ENCODE measurements at regions not wholly inside any gene's neighbourhood (a gene's known extent, or its start where the extent isn't known, plus 50 kb on each side); places are given as distances from the start of the nearest gene placed in this dataset.

- H3K4me1 ChIP-seq (ENCODE audit: control insufficient read depth in 1 of 2, low read depth in 2 of 2) = no peaks in the 10 kb centered on the region
- ATAC-seq (ENCODE audit: insufficient number of reproducible peaks, low FRiP score, low read depth) (no peak), DNase-seq (ENCODE audit: low spot score) (no peak)
- H3K27ac ChIP-seq = no peak overlapping the region
- H3K36me3 ChIP-seq = no peaks in the 10 kb centered on the region
- H3K4me3 ChIP-seq = no peak overlapping the region
- TF ChIP-seq CTCF (IDR thresholded peaks at IDR 0.05) = no peak
- H3K9me3 ChIP-seq = no peaks in the 10 kb centered on the region
- H3K27me3 ChIP-seq (replicated peaks; ENCODE audit: insufficient read depth) = no peaks in the 10 kb centered on the region
Measured at GRCh38 chr15:79656151-79657000, 224.2 kb downstream of the MINAR1 start.

DNA sequence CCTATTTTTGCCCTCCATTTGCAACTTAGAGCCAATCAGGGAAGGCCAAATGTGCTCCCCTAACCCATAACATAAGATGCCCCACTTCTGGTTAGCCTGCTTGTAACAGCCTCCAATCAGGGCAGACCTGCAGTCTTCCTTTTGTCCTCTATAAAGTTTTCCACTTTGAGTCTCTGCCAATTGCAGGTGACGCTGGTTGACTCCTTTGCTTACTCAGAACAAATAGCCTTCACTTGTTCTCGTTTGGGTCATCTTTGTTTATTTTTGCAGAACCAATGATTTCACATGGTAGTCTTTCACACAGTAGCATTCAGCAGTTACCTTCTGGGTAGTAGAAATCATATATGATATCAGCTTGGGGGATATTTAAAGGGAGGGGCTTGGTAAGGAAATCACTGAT lies 225.6 kb downstream of the MINAR1 start:
- no peaks in the 10 kb centered on the region for H3K27me3 ChIP-seq (replicated peaks; ENCODE audit: insufficient read depth)
- no peak overlapping the region for H3K27ac ChIP-seq
- no peak for ATAC-seq (ENCODE audit: insufficient number of reproducible peaks, low FRiP score, low read depth)
- no peak for DNase-seq (ENCODE audit: low spot score)
- no peak overlapping the region for H3K4me3 ChIP-seq
- no peak for TF ChIP-seq CTCF (IDR thresholded peaks at IDR 0.05)
- no peaks in the 10 kb centered on the region for H3K4me1 ChIP-seq (ENCODE audit: control insufficient read depth in 1 of 2, low read depth in 2 of 2)
- H3K36me3 ChIP-seq = no peaks in the 10 kb centered on the region
- no peaks in the 10 kb centered on the region for H3K9me3 ChIP-seq

DNA sequence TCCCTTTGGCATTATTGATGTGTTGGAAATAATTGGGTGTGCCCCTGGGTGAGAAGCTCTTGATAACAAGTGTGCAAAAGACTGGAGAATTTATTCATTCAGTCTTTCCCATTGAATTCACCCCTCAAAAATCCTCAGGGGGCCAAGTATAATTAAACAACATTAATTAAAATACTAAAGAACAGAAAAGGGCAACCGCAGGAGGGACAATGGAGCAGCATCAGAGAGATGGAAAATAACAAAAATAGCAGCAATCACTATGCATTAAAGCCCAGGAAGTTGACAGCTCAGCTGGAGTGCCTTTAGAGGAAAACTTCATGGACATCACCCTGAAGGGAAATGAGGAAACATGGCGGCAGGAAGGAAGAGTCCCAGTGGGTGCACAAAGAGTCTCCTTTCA lies 227.6 kb downstream of the MINAR1 start:
- TF ChIP-seq CTCF (IDR thresholded peaks at IDR 0.05) = no peak
- no peaks in the 10 kb centered on the region for H3K27me3 ChIP-seq (replicated peaks; ENCODE audit: insufficient read depth)
- H3K4me3 ChIP-seq = no peak overlapping the region
- H3K4me1 ChIP-seq (ENCODE audit: control insufficient read depth in 1 of 2, low read depth in 2 of 2) = no peaks in the 10 kb centered on the region
- ATAC-seq (ENCODE audit: insufficient number of reproducible peaks, low FRiP score, low read depth) (no peak), DNase-seq (ENCODE audit: low spot score) (no peak)
- H3K36me3 ChIP-seq = no peaks in the 10 kb centered on the region
- no peak overlapping the region for H3K27ac ChIP-seq
- H3K9me3 ChIP-seq = no peaks in the 10 kb centered on the region

DNA sequence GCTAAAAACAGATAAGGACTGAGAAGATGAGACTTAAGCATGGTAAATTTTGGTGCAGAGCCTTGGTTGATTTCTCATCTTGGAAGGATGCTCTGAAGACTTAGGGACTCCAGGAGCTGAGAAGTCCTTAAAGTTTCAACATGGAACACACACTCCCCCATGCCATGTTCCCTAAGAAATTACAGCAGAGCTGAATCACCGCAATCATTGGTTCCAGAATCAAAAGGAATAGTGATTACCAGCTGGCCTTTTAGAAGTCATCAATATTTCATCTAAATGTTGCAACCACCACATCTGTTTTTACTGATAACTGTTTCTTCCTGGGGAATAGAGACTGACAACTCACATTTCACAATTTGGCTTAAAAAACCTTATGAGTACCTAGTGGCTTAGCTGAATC lies 229.3 kb downstream of the MINAR1 start:
- no peak for ATAC-seq (ENCODE audit: insufficient number of reproducible peaks, low FRiP score, low read depth)
- H3K27ac ChIP-seq = no peak overlapping the region

More for the DNA sequence above, 229.3 kb downstream of the MINAR1 start:
- Histone ChIP-seq H3K9me3 (no peaks in the 10 kb centered on the region), H3K27me3 (replicated peaks; ENCODE audit: insufficient read depth) (no peaks in the 10 kb centered on the region), H3K36me3 (no peaks in the 10 kb centered on the region), H3K4me1 (ENCODE audit: control insufficient read depth in 1 of 2, low read depth in 2 of 2) (no peaks in the 10 kb centered on the region), H3K4me3 (no peak overlapping the region)
- DNase-seq (ENCODE audit: low spot score) = no peak
- no peak for TF ChIP-seq CTCF (IDR thresholded peaks at IDR 0.05)
